ENCODE measurements at regions not wholly inside any gene's neighbourhood (a gene's known extent, or its start where the extent isn't known, plus 50 kb on each side); places are given as distances from the start of the nearest gene placed in this dataset.
"Not testable (repeated sequence)": the region's sequence is repeated elsewhere in the genome, so short reads cannot be mapped to it uniquely, and the experiment has no call there.

GRCh38 chr5:39721394-39721793 is 296.6 kb upstream of the DAB2 start:
- no peak for DNase-seq

- no peak for DNase-seq
Observed at GRCh38 chr5:39720136-39720535, 295.4 kb upstream of the DAB2 start.

- no peak for DNase-seq
Observed at GRCh38 chr5:39717176-39717897, 292.6 kb upstream of the DAB2 start.

GRCh38 chr5:39716532-39717028 is 291.8 kb upstream of the DAB2 start:
- DNase-seq, result peak; percentile 27 to 50

GRCh38 chr5:39714036-39714698 is 289.4 kb upstream of the DAB2 start:
- peak in 1 of 2 experiments; percentile 33 for DNase-seq

- DNase-seq, result no peak
Observed at GRCh38 chr5:39713250-39713916, 288.6 kb upstream of the DAB2 start.

- DNase-seq, result no peak
Observed at GRCh38 chr5:39712316-39713249, 287.8 kb upstream of the DAB2 start.

- DNase-seq, result no peak
Observed at GRCh38 chr5:39711821-39712220, 287.0 kb upstream of the DAB2 start.

- DNase-seq, result no peak
Observed at GRCh38 chr5:39709032-39709431, 284.3 kb upstream of the DAB2 start.

- no peak for DNase-seq
Observed at GRCh38 chr5:39702928-39703327, 278.1 kb upstream of the DAB2 start.

- no peak for DNase-seq
Observed at GRCh38 chr5:39700523-39700922, 275.7 kb upstream of the DAB2 start.

- no peak for DNase-seq
Observed at GRCh38 chr5:39698838-39699560, 274.2 kb upstream of the DAB2 start.

GRCh38 chr5:39697881-39698280 is 273.1 kb upstream of the DAB2 start:
- no peak for DNase-seq

GRCh38 chr5:39696672-39697398 is 272.1 kb upstream of the DAB2 start:
- DNase-seq, result no peak

- no peak for DNase-seq
Observed at GRCh38 chr5:39691993-39692392, 267.2 kb upstream of the DAB2 start.

- DNase-seq, result no peak
Observed at GRCh38 chr5:39691136-39691535, 266.4 kb upstream of the DAB2 start.

GRCh38 chr5:39689919-39690318 is 265.1 kb upstream of the DAB2 start:
- DNase-seq, result no peak

GRCh38 chr5:39687924-39688323 is 263.1 kb upstream of the DAB2 start:
- DNase-seq, result not testable (repeated sequence)

GRCh38 chr5:39680213-39680612 is 255.4 kb upstream of the DAB2 start:
- DNase-seq, result no peak

- DNase-seq, result no peak
Observed at GRCh38 chr5:39678534-39678933, 253.8 kb upstream of the DAB2 start.

GRCh38 chr5:39675676-39676075 is 250.9 kb upstream of the DAB2 start:
- DNase-seq, result no peak

Data from NCI-H524 (cell line).